Lower leg skin (tissue), 4 donors: ENCODE measurements at regions not wholly inside any gene's neighbourhood (a gene's known extent, or its start where the extent isn't known, plus 50 kb on each side); places are given as distances from the start of the nearest gene placed in this dataset.

Experiments used
- DNase-seq, 2 donors: peaks; one replicate each; pipeline ENCODE4 v3.0.0-alpha.2; 2019; ENCODE audit warnings: low spot score in 2 of 2
- H3K4me3 ChIP-seq: fragments of 200-600 bp; sonication (generic); 2 replicates; pipeline ENCODE4 v1.5.1; 2017; ENCODE audit warnings: mild to moderate bottlenecking, low read depth; ENCODE audit not compliant: poor library complexity, severe bottlenecking
- POLR2A ChIP-seq, 2 donors: fragments of 450-650 bp; IDR thresholded peaks; one replicate each; pipeline ENCODE4 v1.6.1; 2016 to 2017; ENCODE audit warnings: antibody characterized with exemption in 2 of 2, mild to moderate bottlenecking in 1 of 2, moderate library complexity in 1 of 2
- WGBS, 2 donors: methylation state at CpG; one replicate each; pipeline ENCODE4 v1.1.5; 2018; 5-methylcytosine and 5-hydroxymethylcytosine counted together
- intact Hi-C: fragments of 100-400 bp; cut with DNase I; formaldehyde crosslinking; loops from one replicate; pipeline ENCODE4 v1.15.0; 2023; ENCODE audit warnings: low total_unique reads
- TF ChIP-seq, protein P1 (sequence below), 3 donors: fragments of 450-650 bp; IDR thresholded peaks; one replicate each; pipeline ENCODE4 v1.5.1; 2016; ENCODE audit warnings: antibody characterized with exemption in 3 of 3, mild to moderate bottlenecking in 3 of 3, moderate library complexity in 2 of 3

DNA sequence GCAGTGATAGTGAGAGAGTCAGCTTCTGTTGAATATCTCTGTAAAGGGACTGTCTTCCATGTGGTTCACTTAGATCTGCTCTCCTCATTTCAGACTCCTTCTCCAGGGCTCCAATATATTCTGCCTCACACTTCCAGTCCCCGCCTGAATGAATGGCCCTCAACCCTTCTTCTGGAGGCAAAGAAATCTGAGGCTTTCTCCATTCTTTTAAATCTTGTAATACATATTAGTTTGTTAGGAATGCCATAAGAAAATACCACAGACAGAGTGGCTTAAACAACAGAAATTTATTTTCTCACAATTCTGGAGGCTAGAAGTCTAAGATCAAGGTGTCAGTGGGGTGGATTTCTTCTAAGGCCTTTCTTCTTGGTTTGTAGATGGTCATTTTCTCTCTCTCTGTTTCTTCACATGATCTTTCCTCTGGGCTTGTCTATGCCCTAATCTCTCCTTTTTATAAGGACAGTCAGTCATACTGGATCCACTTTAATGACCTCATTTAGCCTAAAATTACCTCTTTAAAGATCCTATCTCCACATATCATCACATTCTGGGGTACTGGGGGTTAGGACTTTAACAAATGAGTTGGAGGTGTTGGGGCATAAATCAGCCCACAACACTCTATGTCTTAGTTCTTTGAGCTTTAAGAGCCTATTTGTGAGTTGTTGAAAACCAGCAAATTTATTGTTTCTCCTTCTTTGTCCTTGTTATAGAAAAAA, 128.5 kb upstream of the KCNK2 start:
- no peak for TF ChIP-seq POLR2A (IDR thresholded peaks at IDR 0.05)
- TF ChIP-seq, protein P1, sequence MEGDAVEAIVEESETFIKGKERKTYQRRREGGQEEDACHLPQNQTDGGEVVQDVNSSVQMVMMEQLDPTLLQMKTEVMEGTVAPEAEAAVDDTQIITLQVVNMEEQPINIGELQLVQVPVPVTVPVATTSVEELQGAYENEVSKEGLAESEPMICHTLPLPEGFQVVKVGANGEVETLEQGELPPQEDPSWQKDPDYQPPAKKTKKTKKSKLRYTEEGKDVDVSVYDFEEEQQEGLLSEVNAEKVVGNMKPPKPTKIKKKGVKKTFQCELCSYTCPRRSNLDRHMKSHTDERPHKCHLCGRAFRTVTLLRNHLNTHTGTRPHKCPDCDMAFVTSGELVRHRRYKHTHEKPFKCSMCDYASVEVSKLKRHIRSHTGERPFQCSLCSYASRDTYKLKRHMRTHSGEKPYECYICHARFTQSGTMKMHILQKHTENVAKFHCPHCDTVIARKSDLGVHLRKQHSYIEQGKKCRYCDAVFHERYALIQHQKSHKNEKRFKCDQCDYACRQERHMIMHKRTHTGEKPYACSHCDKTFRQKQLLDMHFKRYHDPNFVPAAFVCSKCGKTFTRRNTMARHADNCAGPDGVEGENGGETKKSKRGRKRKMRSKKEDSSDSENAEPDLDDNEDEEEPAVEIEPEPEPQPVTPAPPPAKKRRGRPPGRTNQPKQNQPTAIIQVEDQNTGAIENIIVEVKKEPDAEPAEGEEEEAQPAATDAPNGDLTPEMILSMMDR (IDR thresholded peaks at IDR 0.05), result no peak
- intact Hi-C loops, result no loop called here
- DNase-seq, result no peak
- WGBS, 2 donors, result 70 to 95% methylated on average over 1 of the region's 1 CpG
- no peak overlapping the region for H3K4me3 ChIP-seq

DNA sequence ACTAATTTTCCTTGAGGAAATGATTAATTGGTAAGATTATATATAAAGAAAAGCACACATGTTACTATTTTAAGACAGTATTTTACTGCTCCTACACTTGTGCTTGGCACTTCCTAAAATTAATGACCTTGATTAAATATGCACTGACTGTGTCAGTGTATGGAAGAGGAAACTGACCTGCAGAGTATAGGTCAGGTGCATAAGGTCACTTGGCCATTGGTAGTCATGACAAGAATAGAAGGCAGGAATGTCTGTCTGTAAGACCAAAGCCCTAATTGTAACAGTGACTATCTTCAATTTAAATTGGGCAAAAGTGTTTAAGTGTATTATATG, 128.0 kb upstream of the KCNK2 start:
- intact Hi-C loops, result no loop called here
- no peak for DNase-seq
- H3K4me3 ChIP-seq, result no peak overlapping the region
- TF ChIP-seq, protein P1 (IDR thresholded peaks at IDR 0.05), result no peak
- no peak for TF ChIP-seq POLR2A (IDR thresholded peaks at IDR 0.05)

DNA sequence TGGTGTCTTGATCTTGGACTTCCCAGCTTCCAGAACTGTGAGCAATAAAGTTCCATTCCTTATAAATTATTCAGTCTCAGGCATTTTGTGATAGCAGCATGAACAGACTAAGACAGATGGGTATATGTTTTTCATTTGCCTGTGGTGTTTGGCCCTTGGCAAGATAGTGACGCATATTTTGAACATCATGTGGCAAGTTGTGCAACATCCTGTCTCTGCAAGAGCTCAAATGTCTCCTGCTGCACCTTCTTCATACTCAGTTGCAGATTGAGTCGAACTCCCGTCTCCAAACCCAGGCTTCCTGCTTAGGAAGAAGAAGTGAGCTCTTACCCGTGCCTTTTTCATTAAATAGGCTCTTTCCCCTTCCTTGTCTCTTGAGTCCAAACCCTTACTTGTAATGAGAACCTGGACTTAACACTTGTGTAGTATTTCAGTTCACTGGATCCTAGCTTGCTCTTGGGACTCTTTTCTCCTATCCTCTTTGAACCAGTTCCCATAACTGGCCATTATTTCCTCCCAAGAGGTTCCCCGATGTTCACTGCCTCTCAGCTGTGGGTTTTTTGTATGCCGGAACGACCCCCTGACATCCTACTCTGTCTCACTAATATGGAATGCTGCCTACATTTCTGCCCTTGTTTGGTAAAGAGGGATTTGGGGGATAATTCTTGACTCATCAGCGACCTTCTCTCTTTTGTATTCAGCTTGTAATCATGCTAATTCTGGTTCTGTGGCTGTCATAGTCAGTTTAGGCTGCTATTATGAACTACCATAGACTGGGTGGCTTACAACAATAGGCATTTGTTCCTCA, 125.0 kb upstream of the KCNK2 start:
- intact Hi-C loops, result no loop called here
- WGBS, 2 donors, result 56 to 57% methylated on average over 8 of the region's 8 CpGs
- no peak overlapping the region for H3K4me3 ChIP-seq
- TF ChIP-seq POLR2A (IDR thresholded peaks at IDR 0.05), result no peak
- TF ChIP-seq, protein P1 (IDR thresholded peaks at IDR 0.05), result no peak
- peak in 1 of 2 donors; percentile 63 for DNase-seq

DNA sequence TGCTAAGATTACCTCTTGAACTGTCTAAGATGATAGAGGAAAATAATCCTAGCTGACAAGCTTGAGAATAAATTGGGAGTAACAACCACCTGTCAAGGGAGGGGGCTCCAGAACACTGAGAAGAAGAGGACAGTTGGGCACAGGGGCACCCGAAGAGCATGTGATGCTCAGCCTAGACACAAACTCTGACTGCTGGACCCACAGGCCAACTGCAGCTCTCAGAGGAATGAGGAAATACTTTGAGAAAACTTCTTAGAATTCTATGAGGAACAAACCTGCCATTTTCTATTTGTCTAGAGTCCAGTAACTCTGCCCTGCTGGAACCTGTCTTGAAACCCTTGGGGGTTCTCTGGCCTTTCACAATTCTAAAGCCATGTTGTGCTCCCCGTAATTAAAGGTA, 124.1 kb upstream of the KCNK2 start:
- WGBS, 2 donors, result 83% methylated on average over 2 of the region's 2 CpGs
- intact Hi-C loops, result no loop called here
- DNase-seq, result no peak
- TF ChIP-seq, protein P1 (IDR thresholded peaks at IDR 0.05), result no peak
- no peak for TF ChIP-seq POLR2A (IDR thresholded peaks at IDR 0.05)
- no peak overlapping the region for H3K4me3 ChIP-seq

DNA sequence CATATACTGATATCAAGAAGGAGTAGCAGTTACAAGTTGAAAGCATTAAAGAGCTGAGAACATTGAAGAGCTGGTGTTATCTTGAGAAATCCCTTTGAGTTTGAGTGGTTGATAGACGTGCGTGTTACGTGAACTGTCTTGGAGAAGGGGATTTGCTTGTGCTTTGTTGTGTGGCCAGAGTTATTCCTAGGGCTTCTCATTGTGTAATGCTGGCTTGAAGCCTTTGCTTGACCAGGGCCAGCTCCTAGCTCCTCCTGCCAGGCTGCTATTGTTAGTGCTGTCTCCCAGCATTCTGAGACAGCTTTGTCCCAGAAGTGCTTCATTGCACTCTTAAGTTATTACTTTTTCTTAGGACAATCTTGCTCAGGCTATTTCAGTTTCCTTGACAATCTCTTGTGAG, 116.2 kb upstream of the KCNK2 start:
- no peak for TF ChIP-seq POLR2A (IDR thresholded peaks at IDR 0.05)
- TF ChIP-seq, protein P1 (IDR thresholded peaks at IDR 0.05), result no peak
- WGBS, 2 donors, result 74 to 87% methylated on average over 3 of the region's 3 CpGs
- intact Hi-C loops, result no loop called here

More for the DNA sequence above, 116.2 kb upstream of the KCNK2 start:
- H3K4me3 ChIP-seq, result no peak overlapping the region
- peak in 1 of 2 donors; percentile 17 for DNase-seq
